ENCODE measurements at regions not wholly inside any gene's neighbourhood (a gene's known extent, or its start where the extent isn't known, plus 50 kb on each side); places are given as distances from the start of the nearest gene placed in this dataset.

GRCh38 chr17:74114881-74115470, 88.5 kb upstream of the RPL38 start:
- no peak for DNase-seq (ENCODE audit: low spot score in 2 of 2)
- intact Hi-C loops (cut with DNase I; ENCODE audit: low total_unique reads): loop anchor here (5.0 kb wide), 1 partner anchor 248 kb away; no protein-coding TSS in a partner anchor
- no peaks in the 10 kb centered on the region for H3K9me3 ChIP-seq
- no peak overlapping the region for H3K27ac ChIP-seq
- no peak for TF ChIP-seq POLR2AphosphoS5 (IDR thresholded peaks at IDR 0.05)
- TF ChIP-seq POLR2A (IDR thresholded peaks at IDR 0.05): no peak
- no peak for TF ChIP-seq CTCF (IDR thresholded peaks at IDR 0.05)
- H3K4me1 ChIP-seq: no peaks in the 10 kb centered on the region
- H3K27me3 ChIP-seq: peaks cover 0 to 43% of the 10 kb centered on the region in 2 donors
- H3K4me3 ChIP-seq: no peak overlapping the region
- H3K36me3 ChIP-seq: no peaks in the 10 kb centered on the region

GRCh38 chr17:74115586-74115985, 87.9 kb upstream of the RPL38 start:
- no peak for DNase-seq (ENCODE audit: low spot score in 2 of 2)
- H3K36me3 ChIP-seq: no peaks in the 10 kb centered on the region
- no peaks in the 10 kb centered on the region for H3K9me3 ChIP-seq
- H3K27me3 ChIP-seq: peaks cover 0 to 44% of the 10 kb centered on the region in 2 donors
- H3K4me3 ChIP-seq: no peak overlapping the region
- no peaks in the 10 kb centered on the region for H3K4me1 ChIP-seq
- intact Hi-C loops (cut with DNase I; ENCODE audit: low total_unique reads): loop anchor here (5.0 kb wide), 1 partner anchor 248 kb away; no protein-coding TSS in a partner anchor
- no peak overlapping the region for H3K27ac ChIP-seq
- TF ChIP-seq POLR2AphosphoS5 (IDR thresholded peaks at IDR 0.05) (no peak), POLR2A (IDR thresholded peaks at IDR 0.05) (no peak), CTCF (IDR thresholded peaks at IDR 0.05) (no peak)

- H3K27me3 ChIP-seq: peaks cover 0 to 47% of the 10 kb centered on the region in 2 donors
Observed at GRCh38 chr17:74116087-74116717, 87.3 kb upstream of the RPL38 start.

GRCh38 chr17:74117087-74117698, 86.3 kb upstream of the RPL38 start:
- no peaks in the 10 kb centered on the region for H3K36me3 ChIP-seq
- DNase-seq (ENCODE audit: low spot score in 2 of 2): no peak
- H3K27ac ChIP-seq: no peak overlapping the region
- no peaks in the 10 kb centered on the region for H3K9me3 ChIP-seq
- TF ChIP-seq POLR2AphosphoS5 (IDR thresholded peaks at IDR 0.05): no peak
- no peak for TF ChIP-seq CTCF (IDR thresholded peaks at IDR 0.05)
- peaks cover 0 to 44% of the 10 kb centered on the region in 2 donors for H3K27me3 ChIP-seq
- H3K4me1 ChIP-seq: no peaks in the 10 kb centered on the region
- intact Hi-C loops (cut with DNase I; ENCODE audit: low total_unique reads): loop anchor here (5.0 kb wide), 1 partner anchor 250 kb away; no protein-coding TSS in a partner anchor
- no peak overlapping the region for H3K4me3 ChIP-seq

More at GRCh38 chr17:74116087-74116717, 87.3 kb upstream of the RPL38 start:
- H3K4me1 ChIP-seq: no peaks in the 10 kb centered on the region
- intact Hi-C loops (cut with DNase I; ENCODE audit: low total_unique reads): loop anchor here (5.0 kb wide), 1 partner anchor 249 kb away; no protein-coding TSS in a partner anchor
- H3K36me3 ChIP-seq: no peaks in the 10 kb centered on the region
- H3K4me3 ChIP-seq: no peak overlapping the region
- no peak for DNase-seq (ENCODE audit: low spot score in 2 of 2)
- H3K9me3 ChIP-seq: no peaks in the 10 kb centered on the region
- TF ChIP-seq POLR2A (IDR thresholded peaks at IDR 0.05) (no peak), POLR2AphosphoS5 (IDR thresholded peaks at IDR 0.05) (no peak), CTCF (IDR thresholded peaks at IDR 0.05) (no peak)
- H3K27ac ChIP-seq: no peak overlapping the region

GRCh38 chr17:74117999-74118421, 85.5 kb upstream of the RPL38 start:
- Histone ChIP-seq H3K27me3 (peaks cover 0 to 39% of the 10 kb centered on the region in 2 donors), H3K36me3 (no peaks in the 10 kb centered on the region), H3K4me1 (no peaks in the 10 kb centered on the region), H3K27ac (no peak overlapping the region), H3K9me3 (no peaks in the 10 kb centered on the region), H3K4me3 (no peak overlapping the region)
- DNase-seq (ENCODE audit: low spot score in 2 of 2): no peak
- intact Hi-C loops (cut with DNase I; ENCODE audit: low total_unique reads): loop anchor here (5.0 kb wide), 1 partner anchor 251 kb away; no protein-coding TSS in a partner anchor
- no peak for TF ChIP-seq POLR2AphosphoS5 (IDR thresholded peaks at IDR 0.05)

All from breast epithelium (tissue), 4 donors.